ENCODE measurements at regions not wholly inside any gene's neighbourhood (a gene's known extent, or its start where the extent isn't known, plus 50 kb on each side); places are given as distances from the start of the nearest gene placed in this dataset.
"Not testable (repeated sequence)": the region's sequence is repeated elsewhere in the genome, so short reads cannot be mapped to it uniquely, and the experiment has no call there.

DNA sequence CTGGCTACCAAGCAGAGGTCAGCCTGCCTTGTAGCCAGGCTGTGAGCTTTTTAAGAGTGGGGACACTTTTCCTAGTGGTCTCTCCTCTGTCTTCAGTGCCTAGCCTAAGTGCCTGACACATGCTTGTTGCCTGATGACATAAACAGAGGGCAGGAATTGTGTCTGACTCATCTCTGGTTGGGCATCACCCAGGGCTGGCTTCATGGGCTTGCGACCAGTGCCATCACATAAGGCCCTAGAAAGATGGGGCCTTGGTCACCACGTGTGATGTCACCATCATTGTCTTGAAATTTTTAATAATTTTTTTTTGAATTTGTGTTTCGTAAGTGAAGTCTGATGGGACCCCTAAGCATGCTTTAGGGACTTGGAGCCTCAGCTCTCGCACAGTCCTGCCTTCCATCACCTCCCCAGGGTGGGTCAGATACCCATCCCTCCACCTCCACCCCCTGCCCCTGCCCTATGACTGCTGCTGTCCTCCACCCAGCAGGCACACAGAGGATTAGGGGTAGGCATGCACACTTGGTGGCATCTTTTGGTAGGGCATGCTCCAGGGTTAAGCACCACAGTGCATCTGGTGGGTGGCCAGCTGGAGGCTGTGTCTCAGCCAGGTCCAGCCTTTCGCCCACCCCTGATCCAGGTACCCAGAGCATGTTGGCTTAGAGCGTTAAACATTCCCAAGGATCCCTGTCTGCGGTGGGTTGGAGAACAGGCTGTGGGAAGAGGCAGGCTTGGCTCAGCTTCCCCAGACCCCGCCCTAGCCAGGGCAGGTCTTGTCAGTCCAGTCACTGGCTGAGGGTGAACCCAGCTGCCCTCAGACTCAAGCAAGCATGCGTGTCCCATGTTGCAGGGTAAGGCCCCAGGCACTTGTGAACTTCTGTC is 80.1 kb upstream of the SH3PXD2B start:
- ATAC-seq (ENCODE audit: low FRiP score) (no peak), DNase-seq (ENCODE audit: low spot score) (no peak)
- TF ChIP-seq, protein P1, sequence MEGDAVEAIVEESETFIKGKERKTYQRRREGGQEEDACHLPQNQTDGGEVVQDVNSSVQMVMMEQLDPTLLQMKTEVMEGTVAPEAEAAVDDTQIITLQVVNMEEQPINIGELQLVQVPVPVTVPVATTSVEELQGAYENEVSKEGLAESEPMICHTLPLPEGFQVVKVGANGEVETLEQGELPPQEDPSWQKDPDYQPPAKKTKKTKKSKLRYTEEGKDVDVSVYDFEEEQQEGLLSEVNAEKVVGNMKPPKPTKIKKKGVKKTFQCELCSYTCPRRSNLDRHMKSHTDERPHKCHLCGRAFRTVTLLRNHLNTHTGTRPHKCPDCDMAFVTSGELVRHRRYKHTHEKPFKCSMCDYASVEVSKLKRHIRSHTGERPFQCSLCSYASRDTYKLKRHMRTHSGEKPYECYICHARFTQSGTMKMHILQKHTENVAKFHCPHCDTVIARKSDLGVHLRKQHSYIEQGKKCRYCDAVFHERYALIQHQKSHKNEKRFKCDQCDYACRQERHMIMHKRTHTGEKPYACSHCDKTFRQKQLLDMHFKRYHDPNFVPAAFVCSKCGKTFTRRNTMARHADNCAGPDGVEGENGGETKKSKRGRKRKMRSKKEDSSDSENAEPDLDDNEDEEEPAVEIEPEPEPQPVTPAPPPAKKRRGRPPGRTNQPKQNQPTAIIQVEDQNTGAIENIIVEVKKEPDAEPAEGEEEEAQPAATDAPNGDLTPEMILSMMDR (IDR thresholded peaks at IDR 0.05): no peak

DNA sequence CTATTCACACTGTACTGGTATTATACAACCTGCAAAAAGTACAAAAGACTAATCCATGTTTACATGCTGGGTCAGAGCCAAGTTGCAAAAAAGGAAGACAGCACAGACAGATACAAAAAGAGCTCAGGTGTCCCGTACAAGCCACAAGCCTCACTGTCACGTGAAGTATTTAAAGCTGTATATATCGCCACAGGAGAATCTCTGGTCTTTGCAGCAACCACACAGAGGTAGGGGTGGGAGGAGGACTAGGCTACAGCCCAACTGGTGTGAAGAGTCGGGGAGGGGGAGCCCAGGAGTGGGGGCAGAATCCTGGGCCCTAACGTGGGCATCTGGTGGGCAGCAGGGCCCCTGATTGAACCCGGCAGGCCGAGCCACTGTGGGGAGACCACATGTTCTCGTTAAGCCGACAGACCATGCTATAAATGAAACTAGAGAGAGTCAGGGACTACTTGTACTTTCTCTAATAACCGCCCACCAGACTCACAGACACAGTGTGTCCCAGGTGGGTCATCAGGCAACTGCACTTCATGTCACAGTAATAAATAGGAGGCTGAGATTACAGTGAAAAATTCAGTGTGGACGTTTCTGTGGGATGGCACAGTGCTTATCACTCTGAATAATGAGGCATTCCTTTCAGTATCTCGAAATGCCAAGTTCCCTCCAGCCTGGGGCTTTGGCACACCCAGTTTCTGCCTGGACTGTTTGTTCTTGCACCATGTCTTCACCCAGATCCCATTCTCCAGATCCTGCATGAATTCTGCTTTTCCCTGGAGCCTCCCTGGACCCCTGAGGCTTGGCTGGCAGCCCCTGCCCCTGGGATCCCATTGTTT is 79.3 kb upstream of the SH3PXD2B start:
- ATAC-seq (ENCODE audit: low FRiP score) (peak; percentile 75), DNase-seq (ENCODE audit: low spot score) (no peak)
- TF ChIP-seq, protein P1 (IDR thresholded peaks at IDR 0.05): no peak

DNA sequence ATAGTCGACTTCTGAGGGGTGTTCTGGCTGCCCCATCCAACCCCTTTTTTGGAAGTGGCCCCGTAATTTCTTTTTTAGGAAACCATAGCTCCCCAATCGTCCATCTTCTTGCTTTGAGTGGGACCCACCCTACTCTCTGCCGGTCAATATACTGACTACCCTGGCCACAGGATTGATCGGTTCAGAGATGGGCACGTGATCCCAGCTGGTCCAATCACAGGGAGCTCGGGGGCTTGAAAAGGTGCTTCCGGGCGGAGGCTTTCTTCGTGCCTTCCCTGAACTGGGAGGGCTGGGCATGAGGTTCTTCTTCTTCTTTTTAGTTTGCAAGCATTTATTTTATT is 78.7 kb upstream of the SH3PXD2B start:
- DNase-seq (ENCODE audit: low spot score): no peak
- TF ChIP-seq, protein P1 (IDR thresholded peaks at IDR 0.05): no peak
- no peak for ATAC-seq (ENCODE audit: low FRiP score)

DNA sequence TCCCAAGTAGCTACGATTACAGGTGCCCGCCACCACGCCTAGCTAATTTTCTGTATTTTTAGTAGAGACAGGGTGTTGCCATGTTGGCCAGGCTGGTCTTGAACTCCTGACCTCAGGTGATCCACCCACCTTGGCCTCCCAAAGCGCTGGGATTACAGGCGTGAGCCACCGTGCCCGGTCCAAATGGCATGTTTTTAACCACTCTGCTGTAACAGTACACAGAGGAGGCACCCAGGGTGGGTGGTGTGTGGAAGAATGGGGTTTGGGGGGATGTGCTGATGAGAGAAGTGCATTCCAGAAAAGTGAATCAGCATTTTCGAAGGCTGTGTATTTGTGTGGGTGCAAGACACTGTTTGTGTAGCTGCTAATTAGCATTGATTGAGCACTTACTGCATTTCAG is 78.1 kb upstream of the SH3PXD2B start:
- ATAC-seq (ENCODE audit: low FRiP score); DNase-seq (ENCODE audit: low spot score): not testable (repeated sequence)

DNA sequence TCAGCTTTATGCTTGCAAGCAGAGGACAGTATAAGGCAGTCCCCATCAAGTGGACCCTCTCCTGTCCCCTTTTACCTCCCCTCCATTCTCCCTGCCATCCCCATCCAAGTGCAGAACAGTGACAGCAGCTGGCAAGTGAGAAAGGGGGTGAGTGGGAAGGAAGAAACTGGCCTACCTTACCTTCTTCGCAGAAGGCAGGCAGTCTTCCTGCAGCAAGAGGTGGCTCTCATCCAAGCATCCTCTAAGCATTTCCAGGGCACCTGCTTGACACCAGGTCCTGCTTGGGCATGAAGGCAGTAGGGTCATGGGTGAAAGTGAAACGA is 77.3 kb upstream of the SH3PXD2B start:
- TF ChIP-seq, protein P1 (IDR thresholded peaks at IDR 0.05): no peak
- DNase-seq (ENCODE audit: low spot score): no peak
- ATAC-seq (ENCODE audit: low FRiP score): no peak

DNA sequence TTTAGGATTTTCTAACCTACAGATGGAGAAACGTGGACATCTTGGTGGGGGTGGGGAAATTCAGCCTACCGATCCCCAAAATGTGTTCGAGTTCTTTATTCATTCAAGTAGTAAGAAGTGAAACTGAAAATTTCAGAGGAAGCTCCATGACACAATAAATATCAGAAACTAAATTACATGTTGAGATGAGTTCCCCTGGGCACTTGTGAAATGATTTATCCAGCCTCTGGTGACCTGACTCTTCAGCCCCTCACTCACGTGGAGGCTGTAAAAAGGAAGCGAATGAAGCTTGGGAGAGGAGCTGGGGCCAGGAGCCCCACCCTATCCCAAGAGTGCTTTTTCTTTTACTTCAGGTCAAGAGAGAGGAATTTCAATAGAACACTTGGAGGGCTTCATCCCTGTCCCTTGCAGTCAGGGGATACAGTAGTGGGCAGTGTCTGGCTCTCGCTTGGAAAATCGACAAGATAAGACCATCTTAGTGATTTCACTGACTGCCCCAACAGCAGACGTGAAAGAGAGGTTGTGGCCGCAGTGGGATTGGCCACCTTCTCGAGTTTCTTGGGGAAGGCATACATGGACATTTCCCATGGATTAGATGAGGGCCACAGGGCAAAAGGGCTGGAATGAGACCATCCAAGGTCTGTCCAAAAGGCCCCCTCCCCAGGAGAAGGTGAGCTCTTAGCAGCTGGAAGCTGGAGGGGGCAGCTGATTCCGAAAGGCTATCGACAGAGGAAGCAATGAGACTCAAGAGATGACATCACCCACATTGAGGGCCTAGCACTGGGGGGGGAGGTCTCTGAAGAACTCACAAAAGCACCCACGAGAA is 76.8 kb upstream of the SH3PXD2B start:
- ATAC-seq (ENCODE audit: low FRiP score) (no peak), DNase-seq (ENCODE audit: low spot score) (no peak)
- TF ChIP-seq, protein P1 (IDR thresholded peaks at IDR 0.05): no peak

DNA sequence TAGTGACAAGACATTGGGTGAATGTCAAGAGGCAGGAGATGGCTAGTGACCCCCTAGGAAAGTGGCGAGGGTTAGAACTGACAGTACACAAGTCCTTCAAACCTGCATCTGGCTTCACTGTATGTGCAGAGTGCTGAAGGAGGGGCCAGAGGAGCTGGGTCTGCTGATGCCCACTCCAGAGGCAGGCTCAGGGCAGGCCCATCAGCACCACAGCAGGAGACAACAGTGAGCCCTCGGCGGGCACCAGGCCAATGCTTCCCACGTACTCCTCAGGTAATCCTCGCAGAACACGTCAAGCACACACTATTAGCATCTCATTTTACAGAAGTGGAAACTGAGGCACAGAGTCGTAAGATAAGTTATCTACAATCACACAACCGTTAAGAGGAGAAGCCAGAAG is 76.1 kb upstream of the SH3PXD2B start:
- DNase-seq (ENCODE audit: low spot score): no peak
- TF ChIP-seq, protein P1 (IDR thresholded peaks at IDR 0.05): no peak
- no peak for ATAC-seq (ENCODE audit: low FRiP score)
